Nephron (organoid): ENCODE measurements at regions not wholly inside any gene's neighbourhood (a gene's known extent, or its start where the extent isn't known, plus 50 kb on each side); places are given as distances from the start of the nearest gene placed in this dataset.
A peak's percentile ranks its signal among the peaks of the same experiment; 100 is the strongest.

Experiments
- H3K27ac Mint-ChIP-seq, 3 experiments: 2 replicates each; pipeline ENCODE4 v1.8.0; 2020; ENCODE audit warnings: mixed read lengths in 3 of 3, mild to moderate bottlenecking in 2 of 3, moderate library complexity in 1 of 3
- H3K27me3 Mint-ChIP-seq: 2 replicates; pipeline ENCODE4 v1.8.0; 2021; ENCODE audit warnings: low read depth, mild to moderate bottlenecking, moderate library complexity, mixed read lengths
- H3K36me3 Mint-ChIP-seq: 2 replicates; pipeline ENCODE4 v1.8.0; 2020; ENCODE audit warnings: low read depth, mixed read lengths
- H3K4me1 Mint-ChIP-seq: 2 replicates; pipeline ENCODE4 v1.8.0; 2020; ENCODE audit warnings: mixed read lengths
- H3K4me3 Mint-ChIP-seq, 3 experiments: 2 replicates each; pipeline ENCODE4 v1.8.0; 2020; ENCODE audit warnings: mild to moderate bottlenecking in 3 of 3, mixed read lengths in 3 of 3, moderate library complexity in 2 of 3
- H3K9me3 Mint-ChIP-seq: 2 replicates; pipeline ENCODE4 v1.8.0; 2020; ENCODE audit warnings: mixed read lengths
- CTCF ChIP-seq, 3 experiments: fragments of 200-600 bp; sonication (generic); IDR thresholded peaks; one replicate each; pipeline ENCODE4 v1.5.0; 2021; ENCODE audit warnings: antibody characterized with exemption in 3 of 3; ENCODE audit not compliant: unreplicated experiment in 3 of 3

GRCh38 chr3:167958141-167958540 lies 137.6 kb downstream of the GOLIM4 start:
- H3K4me1 Mint-ChIP-seq = no peaks in the 10 kb centered on the region
- H3K27ac Mint-ChIP-seq = no peak overlapping the region
- H3K27me3 Mint-ChIP-seq = no peaks in the 10 kb centered on the region
- no peak overlapping the region for H3K4me3 Mint-ChIP-seq
- H3K9me3 Mint-ChIP-seq = no peaks in the 10 kb centered on the region
- H3K36me3 Mint-ChIP-seq = no peaks in the 10 kb centered on the region
- TF ChIP-seq CTCF (IDR thresholded peaks at IDR 0.05; ENCODE audit: unreplicated experiment in 3 of 3) = no peak

DNA sequence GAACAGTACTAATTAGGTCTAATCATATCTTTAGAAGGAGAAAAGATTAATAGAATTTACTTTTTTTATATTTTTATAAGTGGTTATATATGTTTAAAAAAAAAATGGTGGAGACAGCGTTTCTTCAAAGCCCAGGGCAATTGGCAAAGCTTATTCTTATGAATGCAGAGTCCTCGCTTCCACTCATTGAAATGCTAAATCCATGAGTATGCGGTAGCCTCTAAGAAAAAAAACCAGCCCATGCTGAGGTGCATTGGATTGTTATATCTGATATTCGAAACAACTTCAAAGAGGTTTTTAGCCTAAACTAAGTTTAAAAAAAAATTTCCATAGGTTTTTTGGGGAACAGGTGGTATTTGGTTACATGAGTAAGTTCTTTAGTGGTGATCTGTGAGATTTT lies 142.8 kb downstream of the GOLIM4 start:
- no peak for TF ChIP-seq CTCF (IDR thresholded peaks at IDR 0.05; ENCODE audit: unreplicated experiment in 3 of 3)
- Mint-ChIP-seq H3K4me3 (no peak overlapping the region), H3K27me3 (no peaks in the 10 kb centered on the region), H3K27ac (no peak overlapping the region), H3K9me3 (no peaks in the 10 kb centered on the region), H3K4me1 (no peaks in the 10 kb centered on the region), H3K36me3 (no peaks in the 10 kb centered on the region)

- no peaks in the 10 kb centered on the region for H3K36me3 Mint-ChIP-seq
- H3K4me1 Mint-ChIP-seq = no peaks in the 10 kb centered on the region
- no peak for TF ChIP-seq CTCF (IDR thresholded peaks at IDR 0.05; ENCODE audit: unreplicated experiment in 3 of 3)
- no peak overlapping the region for H3K27ac Mint-ChIP-seq
- H3K27me3 Mint-ChIP-seq = no peaks in the 10 kb centered on the region
- no peaks in the 10 kb centered on the region for H3K9me3 Mint-ChIP-seq
- no peak overlapping the region for H3K4me3 Mint-ChIP-seq
Measured at GRCh38 chr3:167950212-167950611, 145.5 kb downstream of the GOLIM4 start.

DNA sequence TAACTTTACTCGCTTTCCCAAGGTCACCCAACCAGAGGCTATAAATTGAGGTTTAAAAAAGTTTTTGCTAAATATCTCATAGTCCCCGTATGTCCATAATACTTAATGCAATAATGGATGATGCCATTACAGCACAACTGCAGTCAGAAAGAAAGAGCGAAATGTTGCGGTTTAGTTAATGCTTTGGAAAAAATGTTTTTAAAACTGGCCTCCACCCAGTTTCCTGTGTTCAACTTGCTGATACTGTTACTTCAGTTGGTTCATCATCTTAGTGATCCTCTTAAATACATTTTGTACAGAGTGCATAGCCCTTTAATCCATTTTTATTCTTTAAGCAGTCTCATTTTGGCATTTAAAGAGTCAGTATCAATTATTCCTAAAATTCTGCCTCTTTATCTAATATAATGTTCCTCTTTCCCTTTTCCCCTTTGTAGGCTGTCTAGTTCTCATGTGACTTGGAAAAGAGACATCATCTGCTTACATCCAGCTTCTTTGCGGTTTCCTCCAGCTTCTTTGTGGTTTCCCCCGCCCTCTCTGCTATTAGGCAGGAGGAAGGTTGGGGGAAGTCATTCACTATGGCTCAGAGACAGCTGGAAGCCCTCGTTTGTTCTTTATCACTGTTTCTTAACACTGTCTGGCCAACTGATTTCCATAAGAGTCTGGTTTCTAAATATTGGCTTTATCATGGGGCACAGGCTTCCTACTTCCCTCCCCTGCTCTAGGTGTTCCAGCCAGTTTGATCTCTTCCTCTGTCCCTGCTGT lies 154.3 kb downstream of the GOLIM4 start:
- no peak for TF ChIP-seq CTCF (IDR thresholded peaks at IDR 0.05; ENCODE audit: unreplicated experiment in 3 of 3)
- peaks cover 6% of the 10 kb centered on the region for H3K9me3 Mint-ChIP-seq
- H3K36me3 Mint-ChIP-seq = no peaks in the 10 kb centered on the region

DNA sequence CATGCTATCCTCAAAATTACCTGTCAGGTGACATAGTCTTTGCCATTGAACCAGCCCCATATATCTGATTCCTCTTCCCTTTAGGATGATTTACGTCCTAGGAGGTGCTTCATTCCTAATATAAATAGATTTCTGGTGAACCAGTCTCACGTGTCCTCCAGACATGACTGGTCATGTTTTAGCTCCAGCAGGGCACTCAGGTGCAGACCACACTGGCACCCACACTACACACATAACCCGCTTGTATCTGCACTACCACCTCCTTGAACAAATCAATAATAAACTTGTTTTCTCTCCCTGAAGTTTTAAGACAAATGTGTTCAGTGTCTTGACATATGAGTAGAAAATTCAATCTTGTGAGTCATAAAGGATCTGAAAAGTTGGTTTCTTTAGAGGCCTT lies 155.5 kb downstream of the GOLIM4 start:
- peaks cover 4% of the 10 kb centered on the region for H3K4me1 Mint-ChIP-seq
- TF ChIP-seq CTCF (IDR thresholded peaks at IDR 0.05; ENCODE audit: unreplicated experiment in 3 of 3) = no peak
- H3K9me3 Mint-ChIP-seq = peaks cover 6% of the 10 kb centered on the region
- no peaks in the 10 kb centered on the region for H3K27me3 Mint-ChIP-seq
- no peak overlapping the region for H3K4me3 Mint-ChIP-seq
- H3K27ac Mint-ChIP-seq = no peak overlapping the region
- no peaks in the 10 kb centered on the region for H3K36me3 Mint-ChIP-seq

More for the DNA sequence above, 154.3 kb downstream of the GOLIM4 start:
- Mint-ChIP-seq H3K4me1 (peaks cover 4% of the 10 kb centered on the region), H3K27me3 (no peaks in the 10 kb centered on the region), H3K27ac (peak overlapping the region in 1 of 3 experiments; percentile 32), H3K4me3 (no peak overlapping the region)

- H3K27ac Mint-ChIP-seq = no peak overlapping the region
- no peaks in the 10 kb centered on the region for H3K27me3 Mint-ChIP-seq
- no peak for TF ChIP-seq CTCF (IDR thresholded peaks at IDR 0.05; ENCODE audit: unreplicated experiment in 3 of 3)
- H3K36me3 Mint-ChIP-seq = no peaks in the 10 kb centered on the region
- peaks cover 6% of the 10 kb centered on the region for H3K9me3 Mint-ChIP-seq
- H3K4me3 Mint-ChIP-seq = no peak overlapping the region
- H3K4me1 Mint-ChIP-seq = peaks cover 4% of the 10 kb centered on the region
Measured at GRCh38 chr3:167938516-167938915, 157.2 kb downstream of the GOLIM4 start.
